GM18498 (cell line): ENCODE measurements at regions not wholly inside any gene's neighbourhood (a gene's known extent, or its start where the extent isn't known, plus 50 kb on each side); places are given as distances from the start of the nearest gene placed in this dataset.

Source experiments
- ATAC-seq: cut with Tn5 transposase; IDR thresholded peaks from one replicate; pipeline ENCODE4 v1.9.1; 2021; ENCODE audit warnings: mild to moderate bottlenecking, moderate library complexity; ENCODE audit not compliant: unreplicated experiment

GRCh38 chr7:25828468-25828867 lies 323.5 kb upstream of the NFE2L3 start:
- ATAC-seq, result no peak

GRCh38 chr7:25829663-25830062 lies 322.3 kb upstream of the NFE2L3 start:
- ATAC-seq, result no peak

- ATAC-seq, result no peak
Measured at GRCh38 chr7:25830215-25830614, 321.8 kb upstream of the NFE2L3 start.

GRCh38 chr7:25831062-25831691 lies 320.8 kb upstream of the NFE2L3 start:
- ATAC-seq, result no peak

GRCh38 chr7:25831831-25832411 lies 320.1 kb upstream of the NFE2L3 start:
- no peak for ATAC-seq

GRCh38 chr7:25832456-25832855 lies 319.5 kb upstream of the NFE2L3 start:
- no peak for ATAC-seq

GRCh38 chr7:25832929-25833328 lies 319.1 kb upstream of the NFE2L3 start:
- ATAC-seq, result no peak

- ATAC-seq, result no peak
Measured at GRCh38 chr7:25834050-25834449, 317.9 kb upstream of the NFE2L3 start.

- no peak for ATAC-seq
Measured at GRCh38 chr7:25835197-25835596, 316.8 kb upstream of the NFE2L3 start.

GRCh38 chr7:25839084-25839769 lies 312.8 kb upstream of the NFE2L3 start:
- ATAC-seq, result no peak

GRCh38 chr7:25840209-25840792 lies 311.7 kb upstream of the NFE2L3 start:
- no peak for ATAC-seq

- no peak for ATAC-seq
Measured at GRCh38 chr7:25841575-25841974, 310.4 kb upstream of the NFE2L3 start.

- ATAC-seq, result no peak
Measured at GRCh38 chr7:25842201-25842733, 309.7 kb upstream of the NFE2L3 start.

- no peak for ATAC-seq
Measured at GRCh38 chr7:25843467-25843866, 308.5 kb upstream of the NFE2L3 start.

- no peak for ATAC-seq
Measured at GRCh38 chr7:25844102-25844870, 307.7 kb upstream of the NFE2L3 start.

GRCh38 chr7:25845464-25845863 lies 306.5 kb upstream of the NFE2L3 start:
- ATAC-seq, result no peak

- no peak for ATAC-seq
Measured at GRCh38 chr7:25846722-25847121, 305.3 kb upstream of the NFE2L3 start.

GRCh38 chr7:25847336-25848070 lies 304.5 kb upstream of the NFE2L3 start:
- no peak for ATAC-seq

- ATAC-seq, result no peak
Measured at GRCh38 chr7:25849500-25850184, 302.4 kb upstream of the NFE2L3 start.

GRCh38 chr7:25850216-25850615 lies 301.8 kb upstream of the NFE2L3 start:
- ATAC-seq, result no peak
